H9 (cell line): ENCODE measurements at regions not wholly inside any gene's neighbourhood (a gene's known extent, or its start where the extent isn't known, plus 50 kb on each side); places are given as distances from the start of the nearest gene placed in this dataset.

Source experiments
- DNase-seq: peaks from one replicate; pipeline ENCODE4 v3.0.0-alpha.2; 2017
- H2AFZ ChIP-seq: one replicate; pipeline ENCODE4 v1.6.1; 2013; ENCODE audit warnings: mild to moderate bottlenecking, low read length, control low read depth, moderate library complexity
- H2AK5ac ChIP-seq: 2 replicates; pipeline ENCODE4 v1.6.1; 2013; ENCODE audit warnings: low read length, control low read depth, mixed read lengths; ENCODE audit not compliant: insufficient read length
- H2BK120ac ChIP-seq: one replicate; pipeline ENCODE4 v1.6.1; 2013; ENCODE audit warnings: low read depth, mild to moderate bottlenecking, low read length, control low read depth, inconsistent platforms; ENCODE audit not compliant: poor library complexity, severe bottlenecking
- H2BK12ac ChIP-seq: 2 replicates; pipeline ENCODE4 v1.6.1; 2013; ENCODE audit warnings: low read length, control low read depth, mixed read lengths, low read depth; ENCODE audit not compliant: insufficient read length
- H2BK15ac ChIP-seq: 2 replicates; pipeline ENCODE4 v1.6.1; 2013; ENCODE audit warnings: low read depth, low read length, control low read depth
- H2BK20ac ChIP-seq: one replicate; pipeline ENCODE4 v1.6.1; 2013; ENCODE audit warnings: low read depth, mild to moderate bottlenecking, low read length, control low read depth, inconsistent platforms; ENCODE audit not compliant: poor library complexity, severe bottlenecking
- H2BK5ac ChIP-seq: 2 replicates; pipeline ENCODE4 v1.6.1; 2013; ENCODE audit warnings: low read length, control low read depth, mixed read lengths; ENCODE audit not compliant: insufficient read length
- H3K14ac ChIP-seq: 2 replicates; pipeline ENCODE4 v1.6.1; 2013; ENCODE audit warnings: low read length, control low read depth; ENCODE audit not compliant: insufficient read depth
- H3K18ac ChIP-seq: 2 replicates; pipeline ENCODE4 v1.6.1; 2013; ENCODE audit warnings: low read depth, mild to moderate bottlenecking, mixed read lengths, low read length, control low read depth; ENCODE audit not compliant: insufficient read length
- H3K23ac ChIP-seq: 2 replicates; pipeline ENCODE4 v1.6.1; 2013; ENCODE audit warnings: low read length, control low read depth, mixed read lengths, low read depth; ENCODE audit not compliant: insufficient read length
- H3K23me2 ChIP-seq: 2 replicates; pipeline ENCODE4 v1.6.1; 2013; ENCODE audit warnings: low read depth, mild to moderate bottlenecking, mixed read lengths, low read length, control low read depth; ENCODE audit not compliant: insufficient read length, poor library complexity, severe bottlenecking
- H3K27ac ChIP-seq: 2 replicates; pipeline ENCODE4 v1.5.1; 2013; ENCODE audit warnings: low read length, control low read depth, mixed read lengths, low read depth; ENCODE audit not compliant: insufficient read length
- H3K27me3 ChIP-seq: 2 replicates; pipeline ENCODE4 v1.6.1; 2013; ENCODE audit warnings: low read length, control low read depth, inconsistent platforms; ENCODE audit not compliant: insufficient read depth
- H3K4ac ChIP-seq: 2 replicates; pipeline ENCODE4 v1.6.1; 2013; ENCODE audit warnings: low read depth, mild to moderate bottlenecking, control low read depth, inconsistent platforms, low read length, moderate library complexity
- H3K4me1 ChIP-seq: 2 replicates; pipeline ENCODE4 v1.6.1; 2013; ENCODE audit warnings: low read length, control low read depth, inconsistent platforms; ENCODE audit not compliant: insufficient read depth
- H3K4me2 ChIP-seq: 2 replicates; pipeline ENCODE4 v1.6.1; 2013; ENCODE audit warnings: low read length, control low read depth, mixed read lengths; ENCODE audit not compliant: insufficient read length, insufficient read depth
- H3K56ac ChIP-seq: 2 replicates; pipeline ENCODE4 v1.6.1; 2013; ENCODE audit warnings: low read depth, mild to moderate bottlenecking, mixed read lengths, low read length, control low read depth; ENCODE audit not compliant: insufficient read length
- H3K79me1 ChIP-seq: 2 replicates; pipeline ENCODE4 v1.6.1; 2013; ENCODE audit warnings: low read depth, mild to moderate bottlenecking, moderate library complexity, low read length, control low read depth, inconsistent platforms; ENCODE audit not compliant: insufficient read depth, poor library complexity, severe bottlenecking
- H3K79me2 ChIP-seq: 2 replicates; pipeline ENCODE4 v1.6.1; 2013; ENCODE audit warnings: low read length, control low read depth, inconsistent platforms; ENCODE audit not compliant: insufficient read depth
- H3K9ac ChIP-seq: 2 replicates; pipeline ENCODE4 v1.6.1; 2013; ENCODE audit warnings: low read length, control low read depth, mixed read lengths; ENCODE audit not compliant: insufficient read length; ENCODE audit errors: extremely low read depth
- H3K9me3 ChIP-seq: one replicate; pipeline ENCODE4 v1.6.1; 2013; ENCODE audit warnings: low read depth, low read length, inconsistent platforms; ENCODE audit not compliant: control insufficient read depth
- H3T11ph ChIP-seq: one replicate; pipeline ENCODE4 v1.6.1; 2013; ENCODE audit warnings: mild to moderate bottlenecking, low read length, control low read depth, inconsistent platforms
- H4K20me1 ChIP-seq: one replicate; pipeline ENCODE4 v1.6.1; 2013; ENCODE audit not compliant: control insufficient read depth, insufficient read length, insufficient read depth
- H4K5ac ChIP-seq: 2 replicates; pipeline ENCODE4 v1.6.1; 2013; ENCODE audit warnings: low read depth, mild to moderate bottlenecking, mixed read lengths, low read length, control low read depth; ENCODE audit not compliant: insufficient read length
- H4K8ac ChIP-seq: replicated peaks from 2 replicates; pipeline ENCODE4 v1.6.1; 2013; ENCODE audit warnings: low read length, control low read depth, mixed read lengths, low read depth; ENCODE audit not compliant: insufficient read length
- H4K91ac ChIP-seq: 2 replicates; pipeline ENCODE4 v1.6.1; 2013; ENCODE audit warnings: low read depth, mild to moderate bottlenecking, moderate library complexity, mixed read lengths, low read length, control low read depth; ENCODE audit not compliant: insufficient read length
- H3K27ac Mint-ChIP-seq, 3 experiments: 2 replicates in 2 of 3; 3 replicates in 1 of 3; pipeline ENCODE4 v1.8.0; 2020 to 2021; ENCODE audit warnings: mixed read lengths in 3 of 3, mild to moderate bottlenecking in 1 of 3, moderate library complexity in 1 of 3
- H3K27me3 Mint-ChIP-seq: 2 replicates; pipeline ENCODE4 v1.8.0; 2021; ENCODE audit warnings: low read depth, mild to moderate bottlenecking, moderate library complexity, mixed read lengths
- H3K36me3 Mint-ChIP-seq, 3 experiments: 2 replicates in 2 of 3; 3 replicates in 1 of 3; pipeline ENCODE4 v1.8.0; 2020 to 2021; ENCODE audit warnings: low read depth in 3 of 3, mixed read lengths in 3 of 3; ENCODE audit not compliant: insufficient read depth in 1 of 3
- H3K4me1 Mint-ChIP-seq, 2 experiments: 2 replicates each; pipeline ENCODE4 v1.8.0; 2020; ENCODE audit warnings: mixed read lengths in 2 of 2
- H3K4me3 Mint-ChIP-seq, 2 experiments: 2 replicates in 1 of 2; 3 replicates in 1 of 2; pipeline ENCODE4 v1.8.0; 2020 to 2021; ENCODE audit warnings: mild to moderate bottlenecking in 2 of 2, mixed read lengths in 2 of 2, moderate library complexity in 1 of 2
- H3K9me3 Mint-ChIP-seq, 2 experiments: 2 replicates in 1 of 2; 3 replicates in 1 of 2; pipeline ENCODE4 v1.8.0; 2020; ENCODE audit warnings: mild to moderate bottlenecking in 2 of 2, mixed read lengths in 2 of 2, moderate library complexity in 1 of 2
- CTCF ChIP-seq: fragments of 200-600 bp; sonication (generic); conservative IDR thresholded peaks from 3 replicates; pipeline ENCODE4 v1.8.0; 2021; ENCODE audit warnings: antibody characterized with exemption, mild to moderate bottlenecking
- WGBS: extraction: QIAGEN DNeasy Blood & Tissue Kit; methylation state at CpG from one replicate; pipeline ENCODE4 v1.1.7; 2013; ENCODE audit warnings: missing lambda C conversion rate, low lambda C conversion rate, mixed read lengths; ENCODE audit not compliant: insufficient read length; ENCODE audit errors: extremely low coverage; 5-methylcytosine and 5-hydroxymethylcytosine counted together

DNA sequence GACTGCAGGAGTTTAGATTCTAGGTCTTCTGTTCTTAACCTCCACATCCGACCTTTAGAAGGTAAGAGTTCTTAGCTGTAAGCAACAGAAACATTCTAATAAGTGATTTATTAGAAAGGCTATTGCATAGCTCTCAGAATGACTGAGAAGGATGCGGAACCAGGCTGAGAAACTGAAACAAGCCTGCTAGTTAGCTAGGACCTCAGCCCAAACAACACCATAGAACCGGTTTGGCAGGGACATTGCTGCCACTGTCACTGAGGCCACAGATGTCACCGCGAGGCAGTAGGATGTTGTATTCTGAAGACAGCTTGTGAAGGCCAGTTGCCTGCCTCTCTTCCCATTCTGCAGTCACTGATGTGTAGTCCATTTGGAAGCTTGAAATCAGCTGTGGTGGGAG, 160.0 kb upstream of the ARX start:
- Histone ChIP-seq H3K27me3 (no peaks in the 10 kb centered on the region), H2BK15ac (no peak overlapping the region), H3K79me2 (no peaks in the 10 kb centered on the region), H3K79me1 (no peaks in the 10 kb centered on the region), H4K5ac (no peak overlapping the region), H2BK20ac (no peak overlapping the region), H3K14ac (peak overlapping the region; percentile 67; the same call in 1 of the 2 replicates), H3K4ac (no peak overlapping the region), H3K23ac (no peak overlapping the region), H3K9me3 (no peaks in the 10 kb centered on the region), H3K9ac (no peak overlapping the region), H2AK5ac (no peak overlapping the region), H3K4me1 (peaks cover 14% of the 10 kb centered on the region; the same call in 1 of the 2 replicates), H3K23me2 (peaks cover 3% of the 10 kb centered on the region), H4K20me1 (no peaks in the 10 kb centered on the region), H2BK12ac (no peak overlapping the region), H4K91ac (no peak overlapping the region), H2BK120ac (no peak overlapping the region), H2BK5ac (no peak overlapping the region), H2AFZ (no peak overlapping the region), H3K27ac (no peak overlapping the region), H3K18ac (no peak overlapping the region), H3K4me2 (no peak overlapping the region), H3K56ac (no peak overlapping the region), H4K8ac (no peak overlapping the region), H3T11ph (no peak overlapping the region)
- Mint-ChIP-seq H3K27ac (no peak overlapping the region), H3K4me1 (peaks cover 65 to 67% of the 10 kb centered on the region in 2 experiments), H3K27me3 (no peaks in the 10 kb centered on the region; the same call in 1 of the 2 replicates), H3K4me3 (no peak overlapping the region), H3K9me3 (no peaks in the 10 kb centered on the region), H3K36me3 (no peaks in the 10 kb centered on the region)
- no CpG with 5 or more reads among the region's 5 CpGs for WGBS
- no peak for TF ChIP-seq CTCF
- no peak for DNase-seq
